Epithelial cell of proximal tubule (primary cell): ENCODE measurements at regions not wholly inside any gene's neighbourhood (a gene's known extent, or its start where the extent isn't known, plus 50 kb on each side); places are given as distances from the start of the nearest gene placed in this dataset.

Experiments used
- DNase-seq: peaks from one replicate; pipeline ENCODE4 v3.0.0-alpha.2; 2011; ENCODE audit warnings: low read depth
- H3K4me3 ChIP-seq: 2 replicates; pipeline ENCODE4 v1.5.1; 2011; ENCODE audit warnings: low read depth, mild to moderate bottlenecking, low read length
- CTCF ChIP-seq: conservative IDR thresholded peaks from 2 replicates; pipeline ENCODE4 v1.5.1; 2012; ENCODE audit warnings: low read depth, mild to moderate bottlenecking, low read length

- H3K4me3 ChIP-seq: no peak overlapping the region
- DNase-seq: no peak
- no peak for TF ChIP-seq CTCF
Measured at GRCh38 chr7:12941512-12941911, 254.1 kb downstream of the ARL4A start.

DNA sequence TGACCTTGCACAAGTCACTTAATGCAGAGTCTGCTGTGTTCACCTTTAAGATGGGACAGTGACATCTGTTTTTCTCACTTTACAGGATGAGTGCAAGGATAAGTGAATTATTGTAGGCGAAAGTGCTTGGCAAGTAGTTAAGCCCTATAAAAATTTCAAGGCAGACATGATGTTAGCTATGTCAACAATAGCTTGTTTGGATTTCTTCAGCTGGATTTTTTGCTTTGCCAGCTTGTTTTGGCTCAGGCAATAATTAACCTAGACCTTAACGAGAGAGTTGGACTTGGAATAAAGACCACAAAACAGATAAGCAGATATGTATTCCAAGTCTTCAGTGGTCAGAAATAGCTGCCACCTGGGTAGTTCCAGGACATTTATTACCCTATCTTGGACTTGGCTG lies 255.2 kb downstream of the ARL4A start:
- TF ChIP-seq CTCF: no peak
- H3K4me3 ChIP-seq: no peak overlapping the region
- DNase-seq: no peak

DNA sequence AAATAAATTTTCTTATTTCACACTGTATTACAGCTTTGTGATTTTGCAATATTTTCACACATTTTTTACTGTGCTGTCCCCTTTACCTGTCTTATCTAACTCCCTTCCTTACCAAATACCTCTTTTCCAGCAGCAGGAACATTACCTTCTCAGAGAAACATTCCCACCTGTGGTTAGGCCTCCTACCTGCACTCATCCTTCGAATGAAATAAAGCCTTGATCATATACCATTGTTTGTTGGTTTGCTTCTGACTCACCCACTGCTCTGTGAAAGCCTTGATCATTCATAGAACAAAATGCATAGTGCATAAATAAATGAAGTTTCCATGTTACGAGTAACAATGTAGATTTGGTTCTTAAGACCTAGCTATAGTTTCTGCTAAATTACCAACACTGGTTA lies 256.3 kb downstream of the ARL4A start:
- DNase-seq: no peak
- TF ChIP-seq CTCF: no peak
- H3K4me3 ChIP-seq: no peak overlapping the region

- no peak overlapping the region for H3K4me3 ChIP-seq
- no peak for TF ChIP-seq CTCF
- DNase-seq: no peak
Measured at GRCh38 chr7:12945901-12946300, 258.5 kb downstream of the ARL4A start.

GRCh38 chr7:12947465-12947864 lies 260.0 kb downstream of the ARL4A start:
- TF ChIP-seq CTCF: no peak
- no peak overlapping the region for H3K4me3 ChIP-seq
- no peak for DNase-seq

GRCh38 chr7:12949060-12949931 lies 261.9 kb downstream of the ARL4A start:
- TF ChIP-seq CTCF: no peak
- no peak overlapping the region for H3K4me3 ChIP-seq
- peak; percentile 50 for DNase-seq

GRCh38 chr7:12951397-12951801 lies 264.0 kb downstream of the ARL4A start:
- no peak overlapping the region for H3K4me3 ChIP-seq

More at GRCh38 chr7:12951397-12951801, 264.0 kb downstream of the ARL4A start:
- TF ChIP-seq CTCF: no peak
- DNase-seq: peak; percentile 49
